NCI-H146 treated with DMSO at 0.1 percent for 48 hours (cell line): ENCODE measurements at regions not wholly inside any gene's neighbourhood (a gene's known extent, or its start where the extent isn't known, plus 50 kb on each side); places are given as distances from the start of the nearest gene placed in this dataset.

ENCODE experiments used
- DNase-seq: peaks from one replicate; lab custom pipeline; 2025; ENCODE audit not compliant: unreplicated experiment; lab: John Stamatoyannopoulos, UW

DNA sequence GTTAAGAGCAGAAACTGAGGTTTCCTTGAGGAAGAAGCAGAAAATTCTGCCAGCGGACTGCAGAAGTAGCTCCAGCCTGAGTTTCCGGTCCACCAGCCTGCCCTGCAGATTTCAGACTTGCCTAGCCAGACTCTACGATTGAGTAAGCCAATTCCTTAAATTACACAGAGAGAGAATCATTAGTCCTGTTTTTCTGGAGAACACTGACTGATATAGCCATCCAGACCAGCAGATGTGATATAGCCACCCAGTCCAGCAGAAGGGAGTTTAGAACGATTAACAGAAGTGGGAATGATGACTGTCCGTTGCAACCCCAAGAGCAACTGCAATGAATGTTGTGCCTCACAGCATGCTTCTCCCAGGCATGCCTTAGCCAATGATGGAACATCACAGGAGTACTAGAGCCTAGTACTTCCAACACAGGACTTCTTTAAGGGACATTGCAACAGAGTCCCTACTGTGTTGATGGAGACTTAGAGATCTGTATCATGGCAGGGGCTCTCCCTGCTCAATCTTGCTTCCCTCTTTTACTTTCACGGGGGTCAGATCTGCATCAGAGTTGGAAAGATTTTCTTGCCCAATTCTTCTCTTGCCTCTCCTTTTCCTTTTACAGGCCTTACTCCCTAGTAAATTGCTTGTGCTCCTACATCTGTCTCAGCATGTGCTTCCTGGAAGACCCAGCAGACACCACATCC is 264.6 kb upstream of the CLNK start:
- no peak for DNase-seq

DNA sequence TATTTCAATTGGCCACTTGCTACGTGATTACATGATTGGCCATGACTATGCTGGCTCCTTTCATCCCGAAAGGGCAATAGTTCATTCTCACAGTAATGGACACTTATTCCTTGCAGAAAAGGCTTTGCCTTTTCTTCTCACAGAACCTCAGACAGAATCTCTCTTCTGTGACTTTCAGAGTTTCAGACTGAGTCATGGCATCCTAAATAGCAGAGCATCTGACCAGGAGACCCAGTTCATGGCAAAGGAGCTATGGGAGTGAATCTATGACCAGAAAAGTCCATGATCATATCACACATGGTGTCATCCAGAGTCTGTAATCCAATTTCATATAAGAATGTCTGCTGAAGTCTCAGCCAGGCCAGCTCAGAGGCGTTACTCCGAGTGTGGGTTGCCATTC is 263.3 kb upstream of the CLNK start:
- DNase-seq: no peak

DNA sequence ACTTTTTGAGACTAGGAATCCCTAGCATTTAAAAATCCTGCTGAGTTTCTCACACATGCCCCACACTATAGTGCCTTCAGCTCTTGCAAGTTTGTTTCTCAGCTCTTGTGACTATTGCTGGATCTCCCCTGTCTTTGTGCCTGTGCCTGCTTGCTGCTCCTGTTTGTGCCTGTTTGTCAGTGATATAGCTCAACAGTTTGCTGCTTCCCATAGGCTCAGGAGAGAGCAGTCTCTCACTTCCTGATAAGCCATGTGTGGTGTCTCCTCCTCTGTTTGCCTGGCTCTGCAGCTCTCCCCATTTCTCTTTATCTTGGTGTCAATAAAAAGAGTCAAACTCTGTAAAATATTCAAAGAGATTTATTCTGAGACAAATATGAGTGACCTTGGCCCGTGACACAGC is 259.8 kb upstream of the CLNK start:
- DNase-seq: no peak

DNA sequence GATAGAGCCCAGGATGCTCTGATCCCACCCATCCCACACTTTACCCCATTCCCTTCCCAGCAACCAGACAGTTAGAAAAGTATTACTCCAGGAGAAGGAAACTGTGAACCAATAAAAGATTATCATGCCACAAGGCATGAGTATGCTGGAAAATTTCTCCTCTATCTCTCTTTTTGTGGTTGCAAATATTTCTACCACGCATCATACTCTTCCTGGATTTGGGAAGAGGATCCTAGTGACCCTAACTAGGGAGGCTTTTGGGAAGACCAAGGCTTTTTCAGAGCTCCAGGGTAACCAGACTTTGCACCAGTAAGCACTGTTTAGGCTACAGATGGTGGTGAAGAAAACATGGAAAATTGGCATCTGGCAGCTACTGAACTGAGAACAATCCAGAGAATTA is 257.6 kb upstream of the CLNK start:
- no peak for DNase-seq

DNA sequence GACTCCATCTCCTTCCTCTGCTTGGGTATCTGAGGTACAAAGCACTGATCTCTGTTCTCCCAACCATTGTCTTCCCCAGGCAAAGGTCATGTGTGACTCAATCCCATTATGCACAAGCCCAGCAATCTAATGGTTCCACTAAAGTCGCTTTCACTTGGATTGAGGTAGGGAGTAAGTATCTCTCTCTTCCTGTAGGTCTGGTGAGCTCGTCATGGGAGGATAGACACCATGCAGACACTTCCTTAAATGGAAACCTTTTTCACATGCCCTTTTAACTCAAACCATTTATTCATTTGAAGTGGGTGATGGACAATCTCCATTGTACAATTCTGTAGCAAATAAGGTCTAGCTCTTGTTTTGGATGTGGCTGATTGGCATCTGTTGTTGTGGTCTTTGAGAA is 245.2 kb upstream of the CLNK start:
- no peak for DNase-seq

DNA sequence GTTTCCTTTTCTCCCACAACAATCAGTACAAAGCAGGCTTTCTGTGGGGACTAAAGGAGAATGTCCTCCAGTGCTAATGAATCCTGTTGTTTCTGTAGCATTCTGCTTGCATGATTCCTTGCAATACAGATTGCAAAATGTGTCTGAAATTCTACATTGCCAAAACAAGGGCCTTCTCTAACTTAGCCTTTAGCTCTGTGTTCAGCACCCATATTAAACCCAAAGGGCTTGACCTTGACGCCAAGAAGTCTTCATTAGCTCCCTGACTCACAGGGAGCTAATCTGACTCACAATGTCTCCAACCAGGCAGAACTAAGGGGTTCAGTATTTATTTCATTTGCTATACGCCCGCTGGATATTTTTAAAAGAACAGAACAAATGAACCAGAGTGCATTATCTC is 241.4 kb upstream of the CLNK start:
- DNase-seq: peak; percentile 20

DNA sequence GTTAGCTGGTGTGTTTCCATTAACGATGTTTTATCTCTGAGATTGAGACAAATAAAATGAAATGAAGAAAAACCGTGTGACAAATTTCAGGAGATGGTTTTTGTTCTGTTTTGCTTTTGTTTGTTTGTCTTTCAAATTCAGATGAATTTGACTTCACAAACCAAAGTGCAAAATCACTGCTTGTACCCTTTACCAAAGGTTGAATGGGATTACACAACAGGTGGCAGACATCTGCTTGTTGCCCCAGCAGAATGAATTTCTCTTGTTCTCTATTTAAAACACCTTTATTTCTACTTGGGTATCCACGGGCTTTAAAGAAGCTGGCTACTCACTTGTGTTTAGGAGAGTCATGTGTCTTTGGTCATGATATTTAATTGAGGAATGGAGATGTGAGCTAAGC is 239.7 kb upstream of the CLNK start:
- DNase-seq: no peak

DNA sequence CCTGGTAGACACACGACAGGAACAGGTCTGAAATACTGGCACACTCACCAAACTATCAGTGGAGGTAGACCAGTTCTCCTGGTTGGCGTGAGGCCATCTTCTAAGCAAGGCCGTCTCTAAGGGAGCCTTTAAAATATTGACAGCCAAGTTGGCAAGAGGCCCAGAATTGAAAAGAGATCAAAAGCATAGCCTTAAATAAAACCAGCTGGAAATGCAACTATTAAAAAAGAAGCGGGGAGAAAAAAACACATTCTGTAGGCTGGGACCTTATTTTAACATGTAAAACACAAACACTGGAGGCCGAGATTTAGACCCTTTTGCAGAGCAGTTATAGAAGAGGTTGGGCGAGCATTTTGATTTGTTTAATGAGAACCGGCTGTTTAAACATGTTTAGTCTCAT is 233.0 kb upstream of the CLNK start:
- peak; percentile 75 for DNase-seq

DNA sequence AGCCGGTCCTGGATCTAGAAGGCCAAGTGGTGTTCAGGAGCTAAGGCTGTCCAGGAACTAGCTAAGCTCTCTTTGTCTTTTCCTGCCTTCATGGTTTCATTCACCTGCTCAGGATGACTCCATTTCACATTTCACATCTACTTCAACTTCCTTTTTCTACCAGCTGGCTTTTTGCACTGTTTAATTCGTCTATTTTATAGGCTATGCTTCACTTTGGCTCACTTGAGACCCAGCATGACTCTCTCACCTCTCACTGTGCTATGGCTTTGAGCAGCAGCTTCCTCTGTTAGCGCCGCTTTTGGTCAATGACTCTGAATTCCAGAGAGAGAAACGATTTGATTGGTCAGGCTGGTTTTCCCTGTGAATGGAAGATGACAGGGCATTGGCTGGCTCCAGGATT is 213.5 kb upstream of the CLNK start:
- no peak for DNase-seq

DNA sequence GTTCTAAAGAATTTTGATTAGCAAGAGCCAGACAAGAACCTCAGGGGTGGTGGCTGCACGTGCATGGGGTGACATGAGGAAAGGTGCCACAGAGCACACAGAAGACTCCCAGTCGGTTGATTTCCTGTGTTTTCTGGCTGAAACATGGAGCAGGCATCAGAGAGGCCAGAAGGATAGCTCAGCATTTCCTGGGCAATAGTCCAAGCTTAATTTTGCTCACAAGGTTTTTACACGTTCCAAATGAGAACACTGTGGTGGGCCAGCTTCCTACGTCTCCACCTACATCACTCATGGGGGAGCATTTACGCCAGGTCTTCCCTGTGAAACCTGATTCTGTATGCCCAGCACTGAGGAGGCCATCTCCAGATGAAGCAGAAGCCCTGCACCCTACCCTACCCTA is 212.5 kb upstream of the CLNK start:
- no peak for DNase-seq

DNA sequence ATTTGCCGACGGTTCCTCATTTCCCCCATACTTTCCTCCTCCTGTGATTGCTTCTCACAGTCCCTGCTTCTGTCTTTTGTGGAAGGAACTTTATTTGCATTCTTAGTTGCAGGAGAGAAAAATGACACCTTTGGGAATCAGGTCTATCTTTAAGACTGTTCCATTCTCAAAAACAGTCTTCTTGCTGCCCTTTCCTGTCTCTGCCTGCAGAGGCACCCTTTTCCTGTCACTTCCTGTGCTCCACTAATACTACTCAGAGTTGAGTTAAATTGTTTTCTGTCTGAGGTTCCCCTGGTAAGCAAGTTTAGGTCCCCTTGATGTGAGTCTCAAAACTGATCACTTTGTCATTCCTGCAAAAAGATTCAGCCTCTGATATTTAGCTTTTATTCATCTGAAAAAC is 208.8 kb upstream of the CLNK start:
- no peak for DNase-seq

DNA sequence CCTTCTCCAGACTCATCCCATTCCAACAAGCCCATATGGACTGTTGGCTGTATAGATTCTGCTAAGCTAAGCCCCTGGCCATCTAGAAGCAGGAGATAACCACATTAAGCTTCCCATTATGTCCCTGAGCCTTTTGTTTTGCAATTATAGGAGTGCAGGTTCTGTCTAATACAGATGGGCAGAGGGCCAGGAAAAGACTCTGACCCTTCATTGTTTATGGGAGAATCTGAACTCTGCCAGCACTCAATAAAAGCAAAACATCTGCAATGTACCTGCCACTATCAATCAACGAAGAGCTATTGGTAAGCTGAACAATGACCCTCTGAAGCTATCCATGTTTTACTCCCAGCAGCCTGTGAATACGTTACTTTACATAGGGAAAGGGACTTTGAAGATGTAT is 207.3 kb upstream of the CLNK start:
- DNase-seq: peak; percentile 74

DNA sequence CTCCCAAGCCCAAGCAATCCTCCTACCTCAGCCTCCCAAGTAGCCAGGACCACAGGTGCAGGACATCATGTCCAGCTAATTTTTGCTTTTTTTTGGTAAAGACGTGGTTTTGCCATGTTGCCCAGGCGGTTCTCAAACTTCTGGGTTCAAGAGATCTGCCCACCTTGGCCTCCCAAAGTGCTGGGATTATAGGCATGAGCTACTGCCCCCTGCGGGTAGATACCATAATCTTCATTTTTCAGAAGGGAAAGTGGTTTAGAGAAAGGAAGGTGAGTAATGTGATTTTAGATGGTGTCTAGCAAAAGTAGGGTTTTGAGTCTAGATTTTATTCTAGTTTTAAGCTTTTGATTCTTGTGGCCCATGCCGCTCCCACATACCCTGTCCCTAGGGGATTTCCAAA is 205.3 kb upstream of the CLNK start:
- DNase-seq: no peak

DNA sequence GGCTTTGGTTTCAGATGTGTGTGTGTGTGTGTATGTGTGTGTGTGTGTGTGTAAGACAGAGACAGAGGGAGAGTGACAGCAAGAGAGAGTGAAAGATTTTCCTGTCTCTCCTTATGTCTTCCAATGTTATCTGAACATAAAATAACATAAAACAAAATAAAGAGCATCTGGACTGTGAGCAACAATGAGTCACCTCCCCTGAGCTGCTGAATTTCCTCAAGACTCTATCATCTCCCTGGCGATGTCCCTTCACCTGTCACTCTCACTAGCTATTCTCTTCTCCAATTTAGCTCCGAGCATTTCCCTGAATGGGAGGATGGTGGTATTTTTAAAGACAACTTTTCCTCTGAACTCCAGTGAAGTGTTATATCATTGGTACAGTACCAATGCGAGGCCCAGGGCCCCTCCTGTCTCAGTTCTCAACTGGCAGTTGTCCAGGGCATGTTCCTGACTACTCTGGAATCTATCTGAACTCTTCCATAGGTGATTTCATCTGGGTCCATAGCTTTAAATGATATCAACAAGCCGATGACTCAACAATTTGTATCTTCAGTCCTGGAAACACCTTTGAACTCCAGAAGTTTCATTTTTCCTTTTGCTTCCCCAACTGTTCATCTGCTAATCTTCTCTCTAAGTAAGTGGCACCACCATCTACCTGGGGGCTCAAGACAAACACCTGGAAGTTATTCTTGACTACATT is 195.0 kb upstream of the CLNK start:
- DNase-seq: no peak

DNA sequence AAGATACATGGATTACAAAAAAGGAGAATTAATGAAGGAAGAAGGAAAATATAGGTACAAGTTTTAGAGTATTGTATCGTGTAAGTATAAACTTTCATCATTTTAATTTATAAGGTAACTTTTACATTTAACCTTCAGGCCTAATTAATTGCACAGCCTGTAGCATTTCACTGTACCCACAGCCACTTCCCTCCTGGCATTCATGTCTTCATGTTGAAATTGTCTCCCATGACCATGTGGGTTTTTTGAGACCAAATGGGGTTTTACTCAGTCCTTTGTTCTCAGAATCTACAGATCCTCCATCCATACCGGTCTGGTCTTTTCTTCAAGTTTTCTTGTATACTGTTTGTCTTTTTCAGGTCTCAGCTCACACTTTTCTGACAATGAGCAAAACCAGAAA is 194.3 kb upstream of the CLNK start:
- no peak for DNase-seq

DNA sequence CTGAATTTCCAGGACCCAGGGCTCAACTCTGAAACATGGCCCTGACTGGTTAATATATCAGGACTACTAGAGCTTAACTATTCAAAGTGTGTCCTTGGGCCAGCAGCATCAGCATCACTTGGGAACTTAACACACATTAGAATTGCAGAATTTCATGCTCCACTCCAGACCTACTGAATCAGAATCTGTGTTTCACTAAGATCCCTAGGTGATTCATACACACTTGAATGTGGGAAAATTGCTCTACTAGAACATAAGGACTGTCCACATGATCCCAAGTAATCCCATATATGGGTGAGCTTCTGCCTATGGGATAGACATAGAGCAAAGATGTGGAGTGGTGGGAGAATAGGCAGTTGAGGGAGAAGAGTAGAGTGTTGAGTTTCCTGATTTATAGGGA is 192.5 kb upstream of the CLNK start:
- DNase-seq: no peak

DNA sequence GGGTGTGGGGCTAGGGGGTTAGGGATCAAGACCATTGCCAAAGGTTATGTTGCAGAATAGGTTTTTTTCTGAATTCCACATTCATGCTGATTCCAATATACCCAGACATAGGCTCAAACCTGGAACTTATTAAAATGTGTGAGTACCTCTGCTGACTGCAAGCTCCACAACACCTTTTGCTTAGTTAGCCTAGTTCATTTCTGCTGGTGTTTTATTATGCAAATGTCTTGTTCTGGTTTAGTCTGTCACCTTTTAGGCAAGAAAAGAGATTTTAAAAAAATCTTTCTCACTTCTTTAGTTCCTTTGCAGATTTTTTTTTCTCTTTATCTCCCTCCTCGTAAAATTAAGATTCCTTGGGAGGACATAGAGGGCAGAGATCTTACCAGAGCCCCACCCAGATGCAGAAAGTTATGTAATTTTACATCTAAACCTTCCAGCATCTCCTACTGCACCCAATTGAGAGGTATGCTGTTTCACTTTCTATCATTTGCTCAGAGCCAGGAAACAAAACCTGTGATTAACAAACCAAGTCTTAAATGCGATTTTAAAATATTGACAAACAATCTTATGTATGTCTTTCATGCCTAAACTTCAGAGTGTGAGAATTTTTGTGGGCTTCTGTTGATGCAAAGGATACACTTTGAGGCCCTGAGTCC is 190.7 kb upstream of the CLNK start:
- no peak for DNase-seq

DNA sequence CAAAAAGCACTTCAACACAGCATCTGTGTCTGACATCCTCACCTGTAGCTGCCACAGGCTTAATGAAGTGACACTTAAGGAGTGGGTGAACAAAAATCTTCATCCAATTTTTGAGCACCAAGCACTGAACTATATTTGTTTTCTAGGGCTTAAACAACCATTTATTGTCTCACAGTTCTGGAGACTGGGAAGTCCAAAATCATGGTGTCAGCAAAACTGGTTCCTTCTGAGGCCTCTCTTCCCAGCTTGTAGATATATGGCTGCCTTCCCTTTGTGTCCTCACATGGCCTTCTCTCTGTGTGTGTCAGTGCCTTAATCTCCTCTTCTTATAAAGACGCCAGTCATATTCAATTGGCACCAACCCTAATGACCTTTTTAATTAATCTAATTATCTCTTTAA is 189.2 kb upstream of the CLNK start:
- DNase-seq: no peak

DNA sequence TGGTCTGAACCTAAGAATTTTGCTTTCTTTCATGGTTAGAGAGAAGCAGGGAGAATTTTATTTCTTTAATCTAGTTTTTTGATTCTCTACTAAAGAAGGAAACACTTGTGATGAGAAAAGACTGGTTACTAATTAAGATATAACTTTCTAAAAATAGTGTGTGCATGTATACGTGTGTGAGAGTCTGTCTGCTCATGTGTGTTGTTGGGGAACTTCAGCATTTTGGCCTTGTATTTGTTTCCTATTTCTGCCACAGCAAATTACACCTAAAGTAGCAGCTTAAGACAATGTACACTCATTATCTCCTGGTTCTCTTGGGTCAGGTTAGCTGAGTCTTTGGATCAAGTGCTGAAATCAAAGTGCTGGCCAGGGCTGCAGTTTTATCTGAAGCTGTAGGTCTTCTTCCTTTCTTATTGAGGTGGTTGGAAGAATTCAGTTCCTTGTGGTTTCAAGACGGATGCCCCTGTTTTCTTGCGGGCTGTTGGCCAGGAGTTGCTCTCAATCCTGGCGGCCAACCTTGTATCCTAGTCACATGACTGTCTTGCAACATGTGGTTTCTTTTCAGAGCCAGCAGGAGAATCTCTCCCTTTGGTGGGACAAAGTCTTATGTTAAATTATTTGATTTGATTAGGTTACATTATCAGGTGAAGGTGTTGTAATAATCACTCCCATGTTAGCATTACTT is 188.4 kb upstream of the CLNK start:
- no peak for DNase-seq

DNA sequence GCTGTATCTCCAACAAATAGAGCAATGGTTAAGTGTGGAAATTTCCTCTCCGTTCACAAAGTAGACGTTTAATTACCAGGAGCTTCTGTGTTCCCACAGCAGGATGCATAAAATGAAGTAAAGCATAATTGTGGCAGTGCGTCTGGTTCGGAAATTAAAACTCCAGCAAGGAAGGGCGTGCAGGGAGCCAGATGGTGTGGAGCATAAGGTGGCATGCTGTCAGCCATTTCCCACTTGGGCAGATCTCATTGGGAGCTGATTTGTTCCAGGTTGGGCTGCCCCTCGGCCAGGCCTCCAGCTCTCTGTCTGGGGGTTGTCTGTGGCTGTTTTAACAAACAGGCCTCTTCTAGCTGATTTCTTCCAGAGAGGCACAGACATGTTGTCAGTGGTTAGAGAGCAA is 182.1 kb upstream of the CLNK start:
- peak; percentile 32 for DNase-seq

DNA sequence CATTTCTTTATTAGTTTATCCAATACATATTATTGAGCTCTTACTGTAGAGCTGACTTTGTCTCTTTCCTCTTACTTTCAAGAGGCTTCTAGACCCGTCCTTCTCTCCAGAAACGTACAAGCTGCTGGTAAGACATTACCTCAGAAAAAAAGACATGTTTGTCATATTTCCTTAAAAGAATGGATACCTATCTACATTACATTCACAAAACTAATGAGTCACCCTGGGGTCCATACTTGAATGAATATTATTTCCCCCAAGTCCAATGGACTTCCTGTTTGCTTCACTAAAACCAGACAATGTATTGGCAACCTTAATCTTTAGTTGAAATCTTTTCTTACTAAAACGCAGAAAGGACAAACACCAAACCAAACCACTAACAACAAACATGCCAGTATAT is 176.5 kb upstream of the CLNK start:
- DNase-seq: no peak

DNA sequence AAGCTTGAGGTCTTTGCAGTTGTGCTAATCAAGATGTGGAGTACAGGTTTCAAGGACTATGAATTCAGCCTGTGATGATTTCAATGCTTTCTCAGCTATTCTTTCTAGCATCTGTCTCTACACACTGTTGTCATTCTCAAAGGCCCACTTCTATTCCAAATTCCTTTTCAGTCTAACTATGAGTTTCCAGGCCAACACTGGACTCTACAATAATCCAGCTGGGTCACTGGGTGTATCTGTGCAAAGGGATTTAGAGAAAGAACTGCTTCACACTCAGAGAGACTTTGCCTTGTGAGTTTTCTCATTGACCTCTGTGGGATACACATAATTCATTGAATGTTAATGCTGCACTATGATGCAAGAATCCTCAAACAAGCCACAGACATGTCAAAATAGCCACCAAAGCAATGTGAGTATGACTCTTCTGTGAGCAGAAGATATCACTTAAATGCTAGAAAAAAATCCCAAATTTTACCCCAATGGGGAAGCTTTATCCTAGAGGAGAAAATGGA is 171.8 kb upstream of the CLNK start:
- DNase-seq: no peak
